Mucosa of stomach (tissue), 1 donor: ENCODE measurements at regions not wholly inside any gene's neighbourhood (a gene's known extent, or its start where the extent isn't known, plus 50 kb on each side); places are given as distances from the start of the nearest gene placed in this dataset.
"Not testable (repeated sequence)": the region's sequence is repeated elsewhere in the genome, so short reads cannot be mapped to it uniquely, and the experiment has no call there.

ENCODE experiments used
- H3K27me3 ChIP-seq: one replicate; pipeline ENCODE4 v1.7.0; 2013; ENCODE audit warnings: mild to moderate bottlenecking, low read length; ENCODE audit not compliant: control insufficient read depth, insufficient read depth
- H3K36me3 ChIP-seq: one replicate; pipeline ENCODE4 v1.7.0; 2013; ENCODE audit warnings: low read length; ENCODE audit not compliant: control insufficient read depth, insufficient read depth
- H3K4me1 ChIP-seq: one replicate; pipeline ENCODE4 v1.7.0; 2013; ENCODE audit warnings: mild to moderate bottlenecking, low read length; ENCODE audit not compliant: control insufficient read depth, insufficient read depth
- H3K4me3 ChIP-seq: one replicate; pipeline ENCODE4 v1.7.0; 2013; ENCODE audit warnings: low read length
- H3K9ac ChIP-seq: one replicate; pipeline ENCODE4 v1.7.0; 2013; ENCODE audit warnings: mild to moderate bottlenecking, low read length, moderate library complexity
- H3K9me3 ChIP-seq: one replicate; pipeline ENCODE4 v1.7.0; 2013; ENCODE audit warnings: mild to moderate bottlenecking, low read length, moderate library complexity; ENCODE audit not compliant: control insufficient read depth
- donor health status: Pancreatic carcinoma.

DNA sequence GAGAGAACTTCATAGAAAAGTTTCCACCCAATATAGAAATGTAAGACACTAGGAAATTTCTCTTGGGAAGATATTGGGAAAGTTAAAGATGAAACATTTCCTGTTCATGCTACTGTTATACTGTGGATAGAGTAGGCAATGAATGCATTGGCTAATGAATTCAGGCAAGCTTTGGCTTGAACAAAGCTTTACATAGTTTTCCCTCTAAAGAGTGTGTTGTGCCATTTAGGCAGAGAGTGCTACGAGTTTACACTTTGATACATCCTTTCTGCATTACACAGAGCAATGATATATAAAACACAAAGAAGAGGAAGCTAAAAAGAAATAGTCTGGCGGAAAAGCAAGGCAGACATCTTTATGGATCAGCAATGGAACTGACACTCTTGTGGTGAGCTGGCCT lies 125.9 kb upstream of the SHH start:
- Histone ChIP-seq H3K9ac (no peak overlapping the region), H3K4me3 (no peak overlapping the region), H3K27me3 (no peaks in the 10 kb centered on the region), H3K9me3 (no peaks in the 10 kb centered on the region), H3K36me3 (no peaks in the 10 kb centered on the region), H3K4me1 (no peaks in the 10 kb centered on the region)

DNA sequence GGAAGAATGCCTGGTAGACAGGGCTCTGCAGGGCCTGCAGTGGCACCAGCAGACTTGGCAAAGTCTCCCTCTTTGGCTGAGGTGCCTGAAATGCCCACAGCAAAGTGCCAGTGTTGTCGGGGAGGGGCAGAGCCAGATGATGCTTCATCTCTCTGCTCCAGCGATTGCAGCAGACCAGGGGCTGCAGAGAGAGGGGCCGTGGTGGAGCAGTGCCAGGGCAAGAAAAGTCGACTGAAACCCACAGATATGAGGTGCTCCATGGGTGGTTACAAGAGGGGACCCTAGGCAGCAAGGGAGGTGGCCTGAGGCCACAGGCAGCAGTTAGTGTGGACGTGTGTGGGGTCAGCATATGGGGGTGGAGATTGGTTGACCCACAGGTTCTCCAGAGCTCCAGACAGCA lies 123.5 kb upstream of the SHH start:
- Histone ChIP-seq H3K36me3 (no peaks in the 10 kb centered on the region), H3K9ac (no peak overlapping the region), H3K4me3 (no peak overlapping the region), H3K27me3 (no peaks in the 10 kb centered on the region), H3K4me1 (no peaks in the 10 kb centered on the region), H3K9me3 (no peaks in the 10 kb centered on the region)

DNA sequence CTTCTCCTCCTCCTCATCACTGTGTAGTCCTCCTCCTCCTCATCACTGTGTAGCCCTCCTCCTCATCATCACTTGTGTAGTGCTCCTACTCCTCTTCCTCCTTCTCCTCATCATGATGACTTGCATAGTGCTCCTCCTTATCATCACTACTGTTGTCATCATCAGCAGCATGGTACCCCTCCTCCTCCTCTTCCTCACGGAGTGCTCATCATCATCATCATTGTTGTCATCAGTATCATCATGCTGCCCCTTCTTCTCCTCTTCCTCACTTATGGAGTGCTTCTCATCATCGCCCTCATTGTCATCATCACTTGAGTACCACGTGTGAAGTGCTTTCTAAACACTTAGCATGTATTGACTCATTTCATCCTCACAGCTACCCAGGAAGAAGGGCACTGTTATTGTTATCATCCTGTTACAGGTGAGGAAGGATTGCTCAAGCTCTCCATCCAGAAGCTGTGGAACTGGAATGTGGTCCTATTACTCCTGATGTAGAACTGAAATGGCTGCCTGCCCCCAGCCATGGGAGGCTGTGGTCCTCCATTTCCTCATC lies 122.8 kb upstream of the SHH start:
- Histone ChIP-seq H3K4me3 (no peak overlapping the region), H3K4me1 (no peaks in the 10 kb centered on the region), H3K9ac (no peak overlapping the region), H3K9me3 (no peaks in the 10 kb centered on the region), H3K27me3 (no peaks in the 10 kb centered on the region), H3K36me3 (no peaks in the 10 kb centered on the region)

DNA sequence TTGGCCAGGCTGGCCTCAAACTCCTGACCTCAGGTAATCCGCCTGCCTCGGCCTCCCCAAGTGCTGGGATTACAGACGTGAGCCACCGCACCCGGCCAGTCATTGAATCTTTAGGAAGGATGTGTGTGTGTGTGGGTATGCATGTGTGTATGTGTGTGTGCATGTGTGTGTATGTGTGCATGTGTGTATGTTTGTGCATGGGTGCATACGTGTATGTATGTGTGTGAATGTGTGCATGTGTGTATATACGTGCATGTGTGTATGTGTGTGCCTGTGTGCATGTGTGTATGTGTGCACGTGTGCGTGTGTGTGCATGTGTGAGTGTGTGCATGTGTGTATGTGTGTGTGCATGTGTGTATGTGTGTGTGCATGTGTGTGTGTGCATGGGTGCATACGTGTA lies 120.1 kb upstream of the SHH start:
- not testable (repeated sequence) for H3K4me1 ChIP-seq, H3K9ac ChIP-seq, H3K9me3 ChIP-seq, H3K27me3 ChIP-seq, H3K36me3 ChIP-seq, H3K4me3 ChIP-seq

DNA sequence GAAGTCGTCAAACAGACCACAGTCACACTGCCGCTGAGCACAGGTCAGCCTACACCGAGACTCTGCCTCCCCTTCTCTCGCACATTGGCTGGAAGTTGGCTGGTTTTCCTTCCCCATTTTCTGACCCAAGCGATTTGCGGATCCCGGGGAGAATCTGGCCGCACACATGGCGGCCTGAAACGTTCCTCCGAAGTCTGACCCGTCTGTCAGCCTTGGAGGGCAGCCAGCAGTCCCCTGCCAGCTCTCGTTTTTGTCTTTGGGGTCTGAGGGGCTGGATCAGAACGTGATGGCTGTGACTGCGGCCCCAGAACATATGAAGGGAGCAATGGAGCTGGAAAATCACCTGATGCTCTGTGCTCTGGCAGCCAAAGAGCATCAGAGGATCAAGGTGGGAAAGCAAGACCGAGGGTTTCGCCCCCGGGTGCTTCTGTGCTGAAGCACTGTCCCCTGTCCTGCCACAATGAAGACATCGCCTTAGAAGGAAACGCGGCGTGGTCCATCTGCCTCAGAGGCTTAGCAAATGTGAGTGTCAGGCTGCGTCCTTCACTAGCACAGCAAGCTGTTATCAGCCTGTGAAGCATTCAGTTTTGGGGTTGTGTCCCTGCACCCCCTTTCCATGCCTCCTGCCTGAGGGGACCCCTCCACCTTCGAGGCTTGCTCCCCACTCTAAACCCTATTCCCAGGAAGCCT lies 119.3 kb upstream of the SHH start:
- peaks cover 5% of the 10 kb centered on the region for H3K4me1 ChIP-seq
- no peak overlapping the region for H3K4me3 ChIP-seq
- H3K27me3 ChIP-seq, result no peaks in the 10 kb centered on the region
- H3K9me3 ChIP-seq, result no peaks in the 10 kb centered on the region
- no peaks in the 10 kb centered on the region for H3K36me3 ChIP-seq
- H3K9ac ChIP-seq, result no peak overlapping the region

DNA sequence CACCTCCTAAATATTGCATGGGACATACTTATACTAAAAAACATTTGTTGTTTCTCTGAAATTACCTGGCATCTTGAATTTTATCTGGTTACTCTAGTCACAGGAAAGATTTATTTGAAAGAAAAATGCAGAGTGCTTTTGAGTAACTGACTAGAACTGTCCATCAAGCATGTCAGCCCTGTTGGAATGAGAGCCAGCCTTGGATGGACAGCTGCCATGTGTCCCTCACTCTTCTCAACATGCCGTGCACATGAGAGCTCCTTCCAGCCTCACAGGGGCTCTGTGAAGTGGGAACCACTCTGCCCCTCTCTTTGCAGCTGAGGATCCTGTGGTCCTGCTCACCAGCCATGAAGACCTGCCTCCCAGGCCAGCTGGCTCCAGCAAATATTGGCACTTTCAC lies 118.3 kb upstream of the SHH start:
- H3K36me3 ChIP-seq, result no peaks in the 10 kb centered on the region
- no peaks in the 10 kb centered on the region for H3K9me3 ChIP-seq
- H3K4me3 ChIP-seq, result no peak overlapping the region
- H3K27me3 ChIP-seq, result no peaks in the 10 kb centered on the region
- no peak overlapping the region for H3K9ac ChIP-seq
- peaks cover 11% of the 10 kb centered on the region for H3K4me1 ChIP-seq

DNA sequence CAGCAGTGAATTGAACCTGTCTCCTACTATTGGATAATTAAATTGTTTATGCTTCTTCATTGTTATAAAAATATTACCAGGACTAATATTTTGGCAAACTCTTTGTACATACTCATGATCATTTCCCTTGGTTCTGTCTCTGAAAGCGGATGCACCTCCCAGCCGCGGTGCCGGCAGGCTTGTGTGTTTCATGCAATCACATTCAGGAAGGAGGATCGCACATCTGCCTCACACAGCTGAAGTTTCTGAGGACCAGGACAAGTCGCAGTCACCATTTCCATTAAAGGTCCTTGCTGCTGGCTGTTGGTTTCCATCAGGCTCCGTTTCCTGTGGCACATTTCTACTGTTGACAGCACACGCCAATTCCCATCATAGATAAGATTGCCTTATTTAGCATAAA lies 117.8 kb upstream of the SHH start:
- no peaks in the 10 kb centered on the region for H3K9me3 ChIP-seq
- H3K4me1 ChIP-seq, result peaks cover 11% of the 10 kb centered on the region
- H3K9ac ChIP-seq, result no peak overlapping the region
- H3K36me3 ChIP-seq, result no peaks in the 10 kb centered on the region
- H3K4me3 ChIP-seq, result no peak overlapping the region
- no peaks in the 10 kb centered on the region for H3K27me3 ChIP-seq

DNA sequence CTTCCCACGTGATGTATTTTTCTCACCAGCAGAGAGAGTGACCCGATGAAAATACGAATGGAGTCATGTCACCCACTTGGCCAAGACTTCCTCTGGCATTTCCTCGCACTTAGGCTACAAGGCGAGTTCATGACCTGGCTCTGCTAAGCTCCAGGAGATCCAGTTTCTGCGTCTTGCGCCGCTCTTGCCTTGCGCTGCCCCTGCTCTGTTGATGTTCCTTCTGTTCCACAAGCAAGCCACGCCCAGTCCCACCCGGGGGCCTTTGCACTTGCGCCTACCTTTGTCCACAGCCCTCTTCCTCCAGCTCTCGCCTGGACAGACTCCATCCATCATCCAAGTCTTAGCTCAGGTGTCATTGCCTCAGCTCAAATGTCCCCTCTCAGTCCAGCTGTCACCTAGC lies 116.3 kb upstream of the SHH start:
- H3K4me3 ChIP-seq, result no peak overlapping the region
- H3K9me3 ChIP-seq, result no peaks in the 10 kb centered on the region
- no peak overlapping the region for H3K9ac ChIP-seq
- H3K36me3 ChIP-seq, result no peaks in the 10 kb centered on the region
- H3K27me3 ChIP-seq, result no peaks in the 10 kb centered on the region
- H3K4me1 ChIP-seq, result peaks cover 14% of the 10 kb centered on the region

DNA sequence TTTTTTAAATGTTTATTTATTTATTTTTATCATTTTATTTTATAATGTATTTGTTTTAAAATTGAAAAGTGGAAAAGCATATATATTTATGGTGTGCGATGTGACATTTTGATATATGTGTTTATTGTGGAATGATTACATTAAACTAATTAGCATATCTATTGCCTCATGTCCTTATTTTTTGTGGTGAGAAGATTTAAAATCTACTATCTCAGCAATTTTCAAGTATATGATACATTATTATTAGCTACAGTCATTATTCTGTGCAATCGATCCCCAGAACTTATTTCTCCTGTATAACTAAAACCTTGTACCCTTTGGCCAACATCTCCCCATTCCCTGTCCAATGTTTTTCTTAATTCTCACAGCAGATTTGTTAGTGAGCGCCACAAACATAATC lies 115.6 kb upstream of the SHH start:
- Histone ChIP-seq H3K27me3 (no peaks in the 10 kb centered on the region), H3K9ac (no peak overlapping the region), H3K4me1 (peaks cover 19% of the 10 kb centered on the region), H3K9me3 (no peaks in the 10 kb centered on the region), H3K4me3 (no peak overlapping the region), H3K36me3 (no peaks in the 10 kb centered on the region)

DNA sequence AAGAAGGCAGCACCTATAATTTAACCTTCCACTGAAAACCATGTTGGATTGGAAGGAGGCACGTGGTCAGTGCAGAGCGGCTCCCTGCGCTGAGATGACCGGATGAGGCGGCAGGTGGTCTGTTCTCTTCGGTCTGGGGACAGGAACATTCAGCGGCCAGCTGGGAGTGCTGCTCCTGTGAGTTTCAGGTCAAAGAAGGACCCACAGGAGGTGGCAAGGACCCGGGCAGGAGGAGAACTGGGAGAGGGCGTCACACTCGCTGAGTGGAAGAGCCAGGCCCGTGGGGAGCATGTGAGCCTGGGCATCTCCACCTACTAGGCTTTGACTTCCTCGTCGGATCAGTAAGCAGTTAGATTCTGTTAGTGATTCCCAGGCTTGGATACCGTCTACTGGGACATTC lies 113.4 kb upstream of the SHH start:
- no peaks in the 10 kb centered on the region for H3K27me3 ChIP-seq
- no peaks in the 10 kb centered on the region for H3K9me3 ChIP-seq
- no peaks in the 10 kb centered on the region for H3K36me3 ChIP-seq
- H3K4me3 ChIP-seq, result no peak overlapping the region
- peaks cover 40% of the 10 kb centered on the region for H3K4me1 ChIP-seq
- no peak overlapping the region for H3K9ac ChIP-seq

DNA sequence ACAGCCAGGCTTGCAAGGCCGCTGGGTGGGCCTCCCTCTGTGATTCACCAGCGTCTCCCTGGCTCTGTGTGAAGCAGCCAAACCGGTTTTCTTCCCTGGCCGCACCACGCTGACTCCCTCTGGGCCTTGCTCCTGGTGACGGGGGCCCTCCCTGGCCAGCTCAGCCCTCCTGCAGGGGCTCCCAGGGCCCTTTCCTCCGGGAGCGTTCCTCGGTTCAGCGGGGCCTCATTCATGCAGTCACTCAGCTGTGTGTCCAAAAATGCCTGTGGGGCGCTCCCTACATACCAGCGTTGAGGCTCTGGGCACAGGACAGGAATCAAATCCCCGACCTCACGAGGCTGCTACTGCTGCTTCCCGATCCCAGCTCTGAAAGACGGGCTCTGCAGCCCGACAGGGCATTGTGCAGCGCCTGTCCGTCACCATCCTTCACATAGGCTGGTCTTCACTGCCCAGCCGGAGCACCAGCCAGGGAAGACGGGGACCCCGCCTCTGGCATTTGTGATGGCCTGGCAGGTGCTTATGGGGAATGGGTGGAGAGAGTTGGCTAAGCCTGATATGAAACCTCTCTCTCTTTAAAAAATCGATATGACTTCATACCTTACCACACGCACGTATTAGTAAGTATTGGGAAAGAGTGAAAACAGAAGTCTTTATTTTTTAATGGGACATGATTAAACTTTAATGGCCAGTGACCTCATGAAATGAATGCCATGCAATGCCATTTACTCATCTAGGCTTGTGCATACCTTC lies 110.0 kb upstream of the SHH start:
- H3K9me3 ChIP-seq, result no peaks in the 10 kb centered on the region
- no peaks in the 10 kb centered on the region for H3K36me3 ChIP-seq
- no peak overlapping the region for H3K4me3 ChIP-seq
- H3K27me3 ChIP-seq, result no peaks in the 10 kb centered on the region
- peak overlapping the region; percentile 78 for H3K9ac ChIP-seq
- H3K4me1 ChIP-seq, result peaks cover 69% of the 10 kb centered on the region

DNA sequence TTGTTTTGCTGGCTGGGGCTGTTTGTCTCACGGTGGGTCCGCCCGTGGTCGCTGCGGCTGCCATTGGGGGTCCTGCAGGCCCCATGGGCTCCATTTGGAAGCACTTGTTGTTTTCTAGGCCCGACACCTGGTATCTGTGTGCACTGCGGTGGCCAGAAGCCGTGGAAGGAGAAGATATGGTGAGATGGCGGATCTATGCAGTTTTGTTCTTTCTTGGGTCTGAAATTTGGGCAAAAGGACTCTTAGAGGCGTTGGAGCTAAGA lies 109.5 kb upstream of the SHH start:
- no peaks in the 10 kb centered on the region for H3K9me3 ChIP-seq
- H3K4me3 ChIP-seq, result no peak overlapping the region
- H3K9ac ChIP-seq, result peak overlapping the region; percentile 78
- no peaks in the 10 kb centered on the region for H3K27me3 ChIP-seq
- no peaks in the 10 kb centered on the region for H3K36me3 ChIP-seq
- H3K4me1 ChIP-seq, result peaks cover 74% of the 10 kb centered on the region
